ENCODE measurements at regions not wholly inside any gene's neighbourhood (a gene's known extent, or its start where the extent isn't known, plus 50 kb on each side); places are given as distances from the start of the nearest gene placed in this dataset.

- Histone ChIP-seq H3K27me3 (peaks cover 3% of the 10 kb centered on the region), H3K36me3 (no peaks in the 10 kb centered on the region), H3K4me1 (ENCODE audit: low read depth) (no peaks in the 10 kb centered on the region), H3K4me3 (no peak overlapping the region), H3K27ac (no peak overlapping the region), H3K9me3 (ENCODE audit: low read depth) (no peaks in the 10 kb centered on the region)
- no peak for TF ChIP-seq CTCF (IDR thresholded peaks at IDR 0.05; ENCODE audit: low read depth, low read length)
- DNase-seq (ENCODE audit: low read depth in 1 of 2, low spot score in 1 of 2) = no peak
Measured at GRCh38 chr2:17323697-17324096, 194.5 kb downstream of the RAD51AP2 start.

GRCh38 chr2:17322461-17322860 lies 195.8 kb downstream of the RAD51AP2 start:
- H3K4me1 ChIP-seq (ENCODE audit: low read depth) = no peaks in the 10 kb centered on the region
- no peak for DNase-seq (ENCODE audit: low read depth in 1 of 2, low spot score in 1 of 2)
- peaks cover 3% of the 10 kb centered on the region for H3K27me3 ChIP-seq
- no peak overlapping the region for H3K27ac ChIP-seq
- H3K9me3 ChIP-seq (ENCODE audit: low read depth) = no peaks in the 10 kb centered on the region
- TF ChIP-seq CTCF (IDR thresholded peaks at IDR 0.05; ENCODE audit: low read depth, low read length) = no peak
- H3K36me3 ChIP-seq = no peaks in the 10 kb centered on the region
- H3K4me3 ChIP-seq = no peak overlapping the region

- Histone ChIP-seq H3K4me1 (ENCODE audit: low read depth) (no peaks in the 10 kb centered on the region), H3K9me3 (ENCODE audit: low read depth) (no peaks in the 10 kb centered on the region), H3K4me3 (no peak overlapping the region), H3K27ac (no peak overlapping the region), H3K36me3 (no peaks in the 10 kb centered on the region), H3K27me3 (no peaks in the 10 kb centered on the region)
- TF ChIP-seq CTCF (IDR thresholded peaks at IDR 0.05; ENCODE audit: low read depth, low read length) = no peak
- DNase-seq (ENCODE audit: low read depth in 1 of 2, low spot score in 1 of 2) = no peak
Measured at GRCh38 chr2:17319090-17319489, 199.2 kb downstream of the RAD51AP2 start.

- Histone ChIP-seq H3K27me3 (no peaks in the 10 kb centered on the region), H3K36me3 (no peaks in the 10 kb centered on the region), H3K4me3 (no peak overlapping the region), H3K9me3 (ENCODE audit: low read depth) (no peaks in the 10 kb centered on the region), H3K27ac (no peak overlapping the region), H3K4me1 (ENCODE audit: low read depth) (no peaks in the 10 kb centered on the region)
- DNase-seq (ENCODE audit: low read depth in 1 of 2, low spot score in 1 of 2) = no peak
- no peak for TF ChIP-seq CTCF (IDR thresholded peaks at IDR 0.05; ENCODE audit: low read depth, low read length)
Measured at GRCh38 chr2:17318013-17318412, 200.2 kb downstream of the RAD51AP2 start.

GRCh38 chr2:17317439-17317976 lies 200.7 kb downstream of the RAD51AP2 start:
- H3K27ac ChIP-seq = no peak overlapping the region
- H3K27me3 ChIP-seq = no peaks in the 10 kb centered on the region
- H3K4me1 ChIP-seq (ENCODE audit: low read depth) = no peaks in the 10 kb centered on the region
- DNase-seq (ENCODE audit: low read depth in 1 of 2, low spot score in 1 of 2) = no peak
- H3K9me3 ChIP-seq (ENCODE audit: low read depth) = no peaks in the 10 kb centered on the region
- H3K4me3 ChIP-seq = no peak overlapping the region
- no peaks in the 10 kb centered on the region for H3K36me3 ChIP-seq
- no peak for TF ChIP-seq CTCF (IDR thresholded peaks at IDR 0.05; ENCODE audit: low read depth, low read length)

- H3K4me1 ChIP-seq (ENCODE audit: low read depth) = no peaks in the 10 kb centered on the region
- no peaks in the 10 kb centered on the region for H3K9me3 ChIP-seq (ENCODE audit: low read depth)
- DNase-seq (ENCODE audit: low read depth in 1 of 2, low spot score in 1 of 2) = no peak
- H3K27me3 ChIP-seq = no peaks in the 10 kb centered on the region
- H3K27ac ChIP-seq = no peak overlapping the region
- no peaks in the 10 kb centered on the region for H3K36me3 ChIP-seq
- no peak for TF ChIP-seq CTCF (IDR thresholded peaks at IDR 0.05; ENCODE audit: low read depth, low read length)
- H3K4me3 ChIP-seq = no peak overlapping the region
Measured at GRCh38 chr2:17313261-17313660, 205.0 kb downstream of the RAD51AP2 start.

Measured in cardiac muscle cell (in vitro differentiated cells and primary cell).